ENCODE measurements at regions not wholly inside any gene's neighbourhood (a gene's known extent, or its start where the extent isn't known, plus 50 kb on each side); places are given as distances from the start of the nearest gene placed in this dataset.
"Not testable (repeated sequence)": the region's sequence is repeated elsewhere in the genome, so short reads cannot be mapped to it uniquely, and the experiment has no call there.

GRCh38 chr22:25488244-25489020 is 76.0 kb upstream of the GRK3 start:
- DNase-seq (ENCODE audit: low read depth): no peak

GRCh38 chr22:25489947-25490346 is 74.5 kb upstream of the GRK3 start:
- no peak for DNase-seq (ENCODE audit: low read depth)

GRCh38 chr22:25490896-25491295 is 73.6 kb upstream of the GRK3 start:
- no peak for DNase-seq (ENCODE audit: low read depth)

- DNase-seq (ENCODE audit: low read depth): no peak
These were observed 72.3 kb upstream of the GRK3 start for GRCh38 chr22:25492162-25492561.

- no peak for DNase-seq (ENCODE audit: low read depth)
These were observed 71.4 kb upstream of the GRK3 start for GRCh38 chr22:25492841-25493734.

GRCh38 chr22:25493794-25494193 is 70.7 kb upstream of the GRK3 start:
- DNase-seq (ENCODE audit: low read depth): no peak

GRCh38 chr22:25494774-25495173 is 69.7 kb upstream of the GRK3 start:
- DNase-seq (ENCODE audit: low read depth): no peak

GRCh38 chr22:25495285-25495684 is 69.2 kb upstream of the GRK3 start:
- no peak for DNase-seq (ENCODE audit: low read depth)

- DNase-seq (ENCODE audit: low read depth): no peak
These were observed 67.9 kb upstream of the GRK3 start for GRCh38 chr22:25496396-25497064.

GRCh38 chr22:25497181-25497641 is 67.3 kb upstream of the GRK3 start:
- no peak for DNase-seq (ENCODE audit: low read depth)

GRCh38 chr22:25497716-25498115 is 66.8 kb upstream of the GRK3 start:
- no peak for DNase-seq (ENCODE audit: low read depth)

GRCh38 chr22:25500671-25501070 is 63.8 kb upstream of the GRK3 start:
- not testable (repeated sequence) for DNase-seq (ENCODE audit: low read depth)

- not testable (repeated sequence) for DNase-seq (ENCODE audit: low read depth)
These were observed 60.5 kb upstream of the GRK3 start for GRCh38 chr22:25504017-25504416.

- DNase-seq (ENCODE audit: low read depth): no peak
These were observed 56.3 kb upstream of the GRK3 start for GRCh38 chr22:25508161-25508560.

- no peak for DNase-seq (ENCODE audit: low read depth)
These were observed 55.6 kb upstream of the GRK3 start for GRCh38 chr22:25508761-25509321.

GRCh38 chr22:25509374-25509791 is 55.1 kb upstream of the GRK3 start:
- no peak for DNase-seq (ENCODE audit: low read depth)

- DNase-seq (ENCODE audit: low read depth): no peak
These were observed 53.6 kb upstream of the GRK3 start for GRCh38 chr22:25510876-25511275.

- DNase-seq (ENCODE audit: low read depth): no peak
These were observed 52.8 kb upstream of the GRK3 start for GRCh38 chr22:25511725-25512124.

GRCh38 chr22:25514436-25515180 is 49.9 kb upstream of the GRK3 start:
- no peak for DNase-seq (ENCODE audit: low read depth)

Measured in activated T-helper 1 cell treated with Interleukin-2 at 50 U/mL for 16 hours (primary cell).